NB4 (cell line): ENCODE measurements at regions not wholly inside any gene's neighbourhood (a gene's known extent, or its start where the extent isn't known, plus 50 kb on each side); places are given as distances from the start of the nearest gene placed in this dataset.

Experiments used
- DNase-seq: peaks from one replicate; pipeline ENCODE4 v3.0.0; 2010; ENCODE audit warnings: low read depth
- H3K4me3 ChIP-seq: one replicate; pipeline ENCODE4 v1.5.1; 2011; ENCODE audit warnings: mild to moderate bottlenecking, low read depth, low read length, moderate library complexity
- MYC ChIP-seq: IDR thresholded peaks from 2 replicates; pipeline ENCODE4 v1.6.1; 2011; ENCODE audit warnings: low read depth, low read length
- POLR2A ChIP-seq: IDR thresholded peaks from 2 replicates; pipeline ENCODE4 v1.6.1; 2011; ENCODE audit warnings: mild to moderate bottlenecking; ENCODE audit not compliant: insufficient read length; ENCODE audit errors: extremely low read depth
- TF ChIP-seq, protein P1 (sequence below): IDR thresholded peaks from one replicate; pipeline ENCODE4 v1.5.1; 2012; ENCODE audit warnings: low read depth, low read length
- TF ChIP-seq, protein P2 (sequence below): IDR thresholded peaks from 2 replicates; pipeline ENCODE4 v1.6.1; 2011; ENCODE audit warnings: low read depth, low read length

DNA sequence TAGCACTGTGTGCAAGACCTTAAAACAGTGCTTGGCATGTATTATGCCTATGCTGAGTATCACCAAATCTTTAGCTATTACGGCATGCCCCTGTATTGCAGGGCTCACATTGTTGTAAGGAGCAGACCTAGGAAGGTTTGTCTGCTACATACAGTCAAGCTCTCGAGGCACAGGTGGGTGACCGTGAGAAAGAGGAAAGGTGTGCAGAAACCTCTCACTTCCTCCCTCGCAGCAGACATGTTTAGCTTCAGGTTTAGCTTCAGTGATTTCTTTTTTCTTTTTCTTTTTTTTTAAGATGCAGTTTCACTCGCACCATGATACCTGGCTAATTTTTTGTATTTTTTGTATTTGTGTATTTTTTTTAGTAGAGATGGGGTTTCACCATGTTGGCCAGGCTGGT lies 275.8 kb upstream of the RIOK2 start:
- no peak overlapping the region for H3K4me3 ChIP-seq

DNA sequence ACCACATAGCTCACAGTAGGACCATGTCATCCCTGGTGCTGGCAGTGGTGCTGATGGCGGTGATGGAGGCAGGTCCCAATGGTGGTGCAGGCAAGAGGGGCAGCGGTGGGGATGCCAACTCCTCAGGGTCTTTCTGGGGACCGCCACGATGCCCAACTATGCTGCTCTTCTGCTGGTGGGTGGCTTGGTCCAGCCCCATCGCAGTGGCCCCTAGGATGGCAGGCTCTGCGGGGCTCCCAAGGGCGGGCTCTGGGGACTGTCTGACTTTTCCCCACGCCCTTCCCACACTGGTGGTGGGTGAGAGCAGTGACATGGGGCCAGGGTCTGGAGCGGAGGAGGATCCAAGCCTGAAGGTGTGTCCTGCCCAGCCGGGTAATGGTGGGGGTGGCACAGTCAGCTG lies 288.9 kb upstream of the RIOK2 start:
- DNase-seq, result no peak
- no peak for TF ChIP-seq MYC
- TF ChIP-seq, protein P1, sequence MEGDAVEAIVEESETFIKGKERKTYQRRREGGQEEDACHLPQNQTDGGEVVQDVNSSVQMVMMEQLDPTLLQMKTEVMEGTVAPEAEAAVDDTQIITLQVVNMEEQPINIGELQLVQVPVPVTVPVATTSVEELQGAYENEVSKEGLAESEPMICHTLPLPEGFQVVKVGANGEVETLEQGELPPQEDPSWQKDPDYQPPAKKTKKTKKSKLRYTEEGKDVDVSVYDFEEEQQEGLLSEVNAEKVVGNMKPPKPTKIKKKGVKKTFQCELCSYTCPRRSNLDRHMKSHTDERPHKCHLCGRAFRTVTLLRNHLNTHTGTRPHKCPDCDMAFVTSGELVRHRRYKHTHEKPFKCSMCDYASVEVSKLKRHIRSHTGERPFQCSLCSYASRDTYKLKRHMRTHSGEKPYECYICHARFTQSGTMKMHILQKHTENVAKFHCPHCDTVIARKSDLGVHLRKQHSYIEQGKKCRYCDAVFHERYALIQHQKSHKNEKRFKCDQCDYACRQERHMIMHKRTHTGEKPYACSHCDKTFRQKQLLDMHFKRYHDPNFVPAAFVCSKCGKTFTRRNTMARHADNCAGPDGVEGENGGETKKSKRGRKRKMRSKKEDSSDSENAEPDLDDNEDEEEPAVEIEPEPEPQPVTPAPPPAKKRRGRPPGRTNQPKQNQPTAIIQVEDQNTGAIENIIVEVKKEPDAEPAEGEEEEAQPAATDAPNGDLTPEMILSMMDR, result no peak
- TF ChIP-seq, protein P2, sequence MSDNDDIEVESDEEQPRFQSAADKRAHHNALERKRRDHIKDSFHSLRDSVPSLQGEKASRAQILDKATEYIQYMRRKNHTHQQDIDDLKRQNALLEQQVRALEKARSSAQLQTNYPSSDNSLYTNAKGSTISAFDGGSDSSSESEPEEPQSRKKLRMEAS, result no peak
- no peak overlapping the region for H3K4me3 ChIP-seq

More for the DNA sequence above, 275.8 kb upstream of the RIOK2 start:
- TF ChIP-seq, protein P2, result no peak
- TF ChIP-seq POLR2A, result no peak
- no peak for TF ChIP-seq MYC
- TF ChIP-seq, protein P1, result no peak
- no peak for DNase-seq

DNA sequence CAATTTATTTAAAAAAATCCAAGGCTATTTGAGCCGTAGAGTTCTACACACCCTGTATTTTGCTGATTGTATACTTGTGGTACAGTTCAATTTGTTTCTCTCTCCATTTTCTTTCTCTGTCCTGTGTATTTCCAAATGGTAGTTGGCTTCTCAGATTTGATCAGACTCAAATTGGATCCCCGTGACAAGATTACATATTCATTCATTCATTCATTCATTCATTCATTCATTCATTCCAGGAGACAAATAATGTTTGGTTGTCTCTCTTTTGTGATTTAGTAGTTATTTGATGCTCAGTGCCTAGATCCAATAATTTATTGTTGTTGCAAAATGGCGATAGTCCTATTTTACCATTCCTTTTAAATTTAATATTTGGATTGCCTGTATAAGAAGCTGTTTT lies 292.8 kb upstream of the RIOK2 start:
- H3K4me3 ChIP-seq, result no peak overlapping the region
- TF ChIP-seq, protein P1, result no peak
- TF ChIP-seq MYC, result no peak
- TF ChIP-seq, protein P2, result no peak
- TF ChIP-seq POLR2A, result no peak
- no peak for DNase-seq

DNA sequence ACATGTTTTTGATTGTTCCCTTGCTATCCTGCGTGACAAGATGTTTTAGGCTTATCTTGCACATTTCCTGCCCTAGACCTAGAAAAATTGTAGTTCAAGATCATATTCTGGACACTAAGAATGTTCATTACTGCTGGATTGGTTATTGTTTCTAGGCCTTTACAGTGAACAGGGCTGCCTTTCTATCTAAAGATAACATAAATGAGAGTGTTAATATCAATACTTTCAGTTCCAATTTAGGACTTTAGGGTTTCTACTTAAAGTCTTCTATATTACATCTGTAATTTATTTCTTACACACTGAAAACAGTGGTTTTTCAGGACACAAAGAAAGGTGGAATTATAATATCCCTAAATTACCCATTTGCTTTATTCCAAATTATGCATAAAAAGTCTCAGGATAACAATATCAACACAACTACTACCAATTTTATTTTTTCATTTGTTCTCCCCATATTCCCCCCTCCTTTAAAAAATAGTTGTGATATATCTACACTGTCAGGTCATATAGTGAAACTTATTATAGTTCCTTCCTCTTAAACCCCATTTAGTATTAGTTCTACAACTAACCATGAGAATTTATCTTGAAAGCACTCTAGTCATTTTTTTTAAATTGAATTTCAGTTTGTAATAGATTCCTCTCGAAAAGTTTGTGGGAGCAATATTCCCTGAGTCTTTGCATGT lies 293.9 kb upstream of the RIOK2 start:
- DNase-seq, result no peak
- no peak overlapping the region for H3K4me3 ChIP-seq
- TF ChIP-seq, protein P1, result no peak
- TF ChIP-seq POLR2A, result no peak
- TF ChIP-seq, protein P2, result no peak
- no peak for TF ChIP-seq MYC

DNA sequence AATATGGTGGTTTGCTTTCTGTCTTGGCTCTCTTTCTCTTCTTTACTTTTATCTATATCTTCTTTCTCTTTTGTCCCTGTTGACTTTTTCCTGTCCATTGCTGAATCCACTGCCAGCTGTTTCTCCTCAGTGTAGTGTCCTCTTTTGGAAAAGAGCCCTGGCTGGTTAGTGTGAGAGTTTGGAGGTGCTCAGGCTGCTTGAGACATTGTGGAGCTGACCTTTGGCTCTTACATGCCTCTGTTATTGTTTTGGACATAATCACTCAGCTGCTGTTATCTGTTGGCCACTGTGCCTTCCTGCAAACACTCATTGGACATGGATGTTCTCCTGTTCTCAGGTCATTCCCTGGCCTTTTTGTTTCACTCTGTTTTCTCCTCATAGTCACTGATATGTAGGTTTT lies 295.4 kb upstream of the RIOK2 start:
- TF ChIP-seq, protein P1, result no peak
- TF ChIP-seq POLR2A (no peak), MYC (no peak)
- TF ChIP-seq, protein P2, result no peak
- DNase-seq, result no peak

DNA sequence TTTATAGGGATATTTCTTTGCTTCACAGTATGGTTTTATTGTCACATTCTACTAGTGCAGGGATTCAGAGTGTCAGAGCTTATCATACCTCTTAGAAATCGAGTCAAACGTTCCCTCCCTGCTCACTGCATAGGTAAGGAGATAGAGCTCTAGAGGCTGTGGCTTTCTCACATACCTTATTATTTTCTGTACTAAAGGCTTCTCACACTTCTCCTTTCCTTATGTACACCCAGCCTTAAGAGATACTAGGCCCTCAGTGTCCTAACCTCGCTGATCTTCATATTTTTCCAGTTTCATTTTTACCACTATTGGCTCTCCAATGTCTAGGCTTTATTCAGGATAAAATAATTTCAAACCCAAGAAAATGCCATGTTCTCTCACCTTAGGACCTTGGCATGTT lies 297.3 kb upstream of the RIOK2 start:
- no peak for DNase-seq
- no peak overlapping the region for H3K4me3 ChIP-seq
- TF ChIP-seq, protein P2, result no peak
- TF ChIP-seq POLR2A, result no peak
- TF ChIP-seq, protein P1, result no peak
- TF ChIP-seq MYC, result no peak

More for the DNA sequence above, 295.4 kb upstream of the RIOK2 start:
- H3K4me3 ChIP-seq, result no peak overlapping the region
